OCI-LY1 (cell line): ENCODE measurements at regions not wholly inside any gene's neighbourhood (a gene's known extent, or its start where the extent isn't known, plus 50 kb on each side); places are given as distances from the start of the nearest gene placed in this dataset.

Experiments
- H2AFZ ChIP-seq: fragments of 200-600 bp; sonication (generic), shearing (Covaris generic); 2 replicates; pipeline ENCODE4 v1.6.0; 2014; ENCODE audit warnings: antibody characterized with exemption, mild to moderate bottlenecking, low read length
- H3F3A ChIP-seq: fragments of 200-600 bp; sonication (generic), shearing (Covaris generic); 2 replicates; pipeline ENCODE4 v1.6.0; 2014; ENCODE audit warnings: mild to moderate bottlenecking, antibody characterized with exemption, low read length, moderate library complexity; ENCODE audit not compliant: insufficient read depth
- H3K27ac ChIP-seq: fragments of 200-600 bp; sonication (generic); 2 replicates; pipeline ENCODE4 v1.5.1; 2014; ENCODE audit warnings: low read length, mixed run types, mild to moderate bottlenecking, low read depth; ENCODE audit not compliant: poor library complexity, severe bottlenecking
- H3K27me3 ChIP-seq: fragments of 200-600 bp; sonication (generic); 2 replicates; pipeline ENCODE4 v1.6.0; 2014; ENCODE audit warnings: antibody characterized with exemption, mild to moderate bottlenecking, low read length, moderate library complexity; ENCODE audit not compliant: insufficient read depth
- H3K36me3 ChIP-seq: fragments of 200-600 bp; sonication (generic); 2 replicates; pipeline ENCODE4 v1.6.1; 2014; ENCODE audit warnings: mild to moderate bottlenecking, antibody characterized with exemption, low read length, moderate library complexity, mixed read lengths; ENCODE audit not compliant: insufficient read depth
- H3K4me1 ChIP-seq: fragments of 200-600 bp; sonication (generic); 2 replicates; pipeline ENCODE4 v1.5.1; 2014; ENCODE audit warnings: mild to moderate bottlenecking, low read length, moderate library complexity; ENCODE audit not compliant: insufficient read depth, severe bottlenecking
- H3K4me2 ChIP-seq: fragments of 200-600 bp; sonication (generic), shearing (Covaris generic); 2 replicates; pipeline ENCODE4 v1.6.1; 2014; ENCODE audit warnings: low read length
- H3K4me3 ChIP-seq: fragments of 200-600 bp; sonication (generic); 2 replicates; pipeline ENCODE4 v1.5.1; 2014; ENCODE audit warnings: low read length, low read depth, mild to moderate bottlenecking, mixed read lengths; ENCODE audit not compliant: poor library complexity, severe bottlenecking
- H3K79me2 ChIP-seq: fragments of 200-600 bp; shearing (Covaris generic); 2 replicates; pipeline ENCODE4 v1.6.1; 2016; ENCODE audit warnings: mixed run types, low read length, mixed read lengths; ENCODE audit not compliant: insufficient read depth
- H3K9ac ChIP-seq: fragments of 200-600 bp; sonication (generic), shearing (Covaris generic); 2 replicates; pipeline ENCODE4 v1.6.1; 2014; ENCODE audit warnings: mild to moderate bottlenecking, low read length, mixed read lengths
- H3K9me2 ChIP-seq: fragments of 200-600 bp; sonication (generic), shearing (Covaris generic); 2 replicates; pipeline ENCODE4 v1.6.1; 2014; ENCODE audit warnings: low read depth, mild to moderate bottlenecking, low read length, mixed read lengths
- H3K9me3 ChIP-seq: fragments of 200-600 bp; shearing (Covaris generic); 2 replicates; pipeline ENCODE4 v1.6.1; 2014; ENCODE audit warnings: low read length, mixed read lengths
- H4K20me1 ChIP-seq: fragments of 200-600 bp; sonication (generic), shearing (Covaris generic); 2 replicates; pipeline ENCODE4 v1.6.0; 2016; ENCODE audit warnings: mild to moderate bottlenecking, low read length; ENCODE audit not compliant: insufficient read depth
- EZH2 ChIP-seq: fragments of 200-600 bp; sonication (generic), shearing (Covaris generic); IDR thresholded peaks from 2 replicates; pipeline ENCODE4 v1.8.0; 2017; ENCODE audit warnings: borderline replicate concordance, mixed run types, mild to moderate bottlenecking, antibody characterized with exemption, low read length, moderate library complexity, mixed read lengths
- TF ChIP-seq, protein P1 (sequence below): fragments of 200-600 bp; sonication (generic), shearing (Covaris generic); IDR thresholded peaks from 2 replicates; pipeline ENCODE4 v1.5.1; 2017; ENCODE audit warnings: mild to moderate bottlenecking, antibody characterized with exemption, low read length, moderate library complexity, mixed read lengths

GRCh38 chr2:153057743-153058142 lies 339.3 kb downstream of the ARL6IP6 start:
- Histone ChIP-seq H3K79me2 (no peaks in the 10 kb centered on the region), H3K4me1 (no peaks in the 10 kb centered on the region), H4K20me1 (no peaks in the 10 kb centered on the region), H3K9me3 (no peaks in the 10 kb centered on the region), H3F3A (no peaks in the 10 kb centered on the region), H2AFZ (no peak overlapping the region), H3K9ac (no peak overlapping the region), H3K27ac (no peak overlapping the region), H3K4me3 (no peak overlapping the region), H3K9me2 (no peaks in the 10 kb centered on the region), H3K27me3 (no peaks in the 10 kb centered on the region), H3K4me2 (no peak overlapping the region), H3K36me3 (no peaks in the 10 kb centered on the region)
- TF ChIP-seq, protein P1, sequence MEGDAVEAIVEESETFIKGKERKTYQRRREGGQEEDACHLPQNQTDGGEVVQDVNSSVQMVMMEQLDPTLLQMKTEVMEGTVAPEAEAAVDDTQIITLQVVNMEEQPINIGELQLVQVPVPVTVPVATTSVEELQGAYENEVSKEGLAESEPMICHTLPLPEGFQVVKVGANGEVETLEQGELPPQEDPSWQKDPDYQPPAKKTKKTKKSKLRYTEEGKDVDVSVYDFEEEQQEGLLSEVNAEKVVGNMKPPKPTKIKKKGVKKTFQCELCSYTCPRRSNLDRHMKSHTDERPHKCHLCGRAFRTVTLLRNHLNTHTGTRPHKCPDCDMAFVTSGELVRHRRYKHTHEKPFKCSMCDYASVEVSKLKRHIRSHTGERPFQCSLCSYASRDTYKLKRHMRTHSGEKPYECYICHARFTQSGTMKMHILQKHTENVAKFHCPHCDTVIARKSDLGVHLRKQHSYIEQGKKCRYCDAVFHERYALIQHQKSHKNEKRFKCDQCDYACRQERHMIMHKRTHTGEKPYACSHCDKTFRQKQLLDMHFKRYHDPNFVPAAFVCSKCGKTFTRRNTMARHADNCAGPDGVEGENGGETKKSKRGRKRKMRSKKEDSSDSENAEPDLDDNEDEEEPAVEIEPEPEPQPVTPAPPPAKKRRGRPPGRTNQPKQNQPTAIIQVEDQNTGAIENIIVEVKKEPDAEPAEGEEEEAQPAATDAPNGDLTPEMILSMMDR, result no peak
- TF ChIP-seq EZH2, result no peak

DNA sequence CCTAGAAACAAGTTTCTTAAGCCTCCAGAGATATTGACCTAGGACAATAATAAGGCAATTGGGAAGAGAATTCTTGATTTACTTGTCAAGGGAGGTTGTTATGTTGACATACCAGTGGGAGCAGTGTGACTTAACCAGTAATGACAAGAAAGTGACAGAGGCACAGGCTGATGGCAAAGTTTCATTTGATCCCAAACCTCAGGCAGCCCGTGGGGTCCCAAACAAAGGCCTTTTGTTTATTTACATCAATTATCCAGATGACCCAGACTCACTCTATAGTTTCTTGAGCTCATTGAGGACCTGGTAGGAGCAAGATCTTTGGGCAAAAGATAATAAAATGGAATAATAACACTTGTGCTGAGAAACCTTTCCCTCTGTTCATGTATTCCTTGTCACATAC lies 336.8 kb downstream of the ARL6IP6 start:
- H3K27me3 ChIP-seq, result no peaks in the 10 kb centered on the region
- no peaks in the 10 kb centered on the region for H4K20me1 ChIP-seq
- no peak overlapping the region for H3K27ac ChIP-seq
- no peak overlapping the region for H3K4me2 ChIP-seq
- H3K4me3 ChIP-seq, result no peak overlapping the region
- H3K36me3 ChIP-seq, result no peaks in the 10 kb centered on the region
- no peak overlapping the region for H3K9ac ChIP-seq
- H3K4me1 ChIP-seq, result no peaks in the 10 kb centered on the region
- H3K9me2 ChIP-seq, result no peaks in the 10 kb centered on the region
- H3F3A ChIP-seq, result no peaks in the 10 kb centered on the region
- H3K9me3 ChIP-seq, result no peaks in the 10 kb centered on the region
- TF ChIP-seq, protein P1, result no peak
- TF ChIP-seq EZH2, result no peak
- no peaks in the 10 kb centered on the region for H3K79me2 ChIP-seq
- no peak overlapping the region for H2AFZ ChIP-seq

- Histone ChIP-seq H3K79me2 (no peaks in the 10 kb centered on the region), H4K20me1 (no peaks in the 10 kb centered on the region), H3F3A (no peaks in the 10 kb centered on the region), H3K27ac (no peak overlapping the region), H3K4me2 (no peak overlapping the region), H3K9me3 (no peaks in the 10 kb centered on the region), H3K36me3 (no peaks in the 10 kb centered on the region), H3K9me2 (no peaks in the 10 kb centered on the region), H2AFZ (no peak overlapping the region), H3K4me3 (no peak overlapping the region), H3K9ac (no peak overlapping the region), H3K27me3 (no peaks in the 10 kb centered on the region), H3K4me1 (no peaks in the 10 kb centered on the region)
- TF ChIP-seq, protein P1, result no peak
- TF ChIP-seq EZH2, result no peak
Measured at GRCh38 chr2:153052807-153053559, 334.6 kb downstream of the ARL6IP6 start.
